ENCODE measurements at regions not wholly inside any gene's neighbourhood (a gene's known extent, or its start where the extent isn't known, plus 50 kb on each side); places are given as distances from the start of the nearest gene placed in this dataset.
"Not testable (repeated sequence)": the region's sequence is repeated elsewhere in the genome, so short reads cannot be mapped to it uniquely, and the experiment has no call there.

DNA sequence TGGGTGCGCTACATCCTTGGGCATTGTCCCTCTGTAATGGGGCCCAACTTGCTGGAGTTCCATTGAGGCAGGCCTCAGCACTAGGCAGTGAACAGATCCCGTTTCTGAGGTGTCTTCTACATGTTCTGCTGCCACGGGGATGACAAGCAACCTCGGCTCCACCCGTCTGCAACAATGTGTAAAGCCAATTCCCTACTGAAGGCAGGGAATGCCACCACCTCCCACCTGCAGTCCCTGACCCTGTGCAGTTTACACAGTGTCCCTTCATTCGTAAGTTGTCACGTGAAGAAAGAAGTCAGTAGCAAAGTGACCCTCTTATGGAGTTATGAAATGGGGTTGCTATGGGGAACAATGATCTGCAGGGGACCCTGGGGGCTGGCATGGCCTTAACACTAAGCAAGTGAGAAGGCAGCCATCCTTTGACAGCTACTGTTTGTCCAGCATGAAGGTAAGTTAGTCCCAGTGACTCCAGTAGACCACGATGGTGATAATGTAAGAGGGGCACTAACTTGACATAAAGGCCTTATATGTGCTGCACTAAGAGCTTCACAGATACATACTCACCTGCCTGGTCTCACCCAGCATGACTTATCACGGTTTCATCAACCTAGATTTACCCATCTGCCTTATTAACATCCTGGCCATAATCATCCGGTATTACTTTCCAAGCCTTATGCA, 130.6 kb upstream of the ZSWIM2 start:
- no peaks in the 10 kb centered on the region for H3K36me3 Mint-ChIP-seq
- peak; percentile 3 for ATAC-seq
- no peak for DNase-seq (ENCODE audit: low spot score in 2 of 2)
- no peaks in the 10 kb centered on the region for H3K4me1 Mint-ChIP-seq
- no peak overlapping the region for H3K4me3 Mint-ChIP-seq
- peaks cover 4% of the 10 kb centered on the region for H3K9me3 Mint-ChIP-seq
- no peak overlapping the region for H3K27ac Mint-ChIP-seq

DNA sequence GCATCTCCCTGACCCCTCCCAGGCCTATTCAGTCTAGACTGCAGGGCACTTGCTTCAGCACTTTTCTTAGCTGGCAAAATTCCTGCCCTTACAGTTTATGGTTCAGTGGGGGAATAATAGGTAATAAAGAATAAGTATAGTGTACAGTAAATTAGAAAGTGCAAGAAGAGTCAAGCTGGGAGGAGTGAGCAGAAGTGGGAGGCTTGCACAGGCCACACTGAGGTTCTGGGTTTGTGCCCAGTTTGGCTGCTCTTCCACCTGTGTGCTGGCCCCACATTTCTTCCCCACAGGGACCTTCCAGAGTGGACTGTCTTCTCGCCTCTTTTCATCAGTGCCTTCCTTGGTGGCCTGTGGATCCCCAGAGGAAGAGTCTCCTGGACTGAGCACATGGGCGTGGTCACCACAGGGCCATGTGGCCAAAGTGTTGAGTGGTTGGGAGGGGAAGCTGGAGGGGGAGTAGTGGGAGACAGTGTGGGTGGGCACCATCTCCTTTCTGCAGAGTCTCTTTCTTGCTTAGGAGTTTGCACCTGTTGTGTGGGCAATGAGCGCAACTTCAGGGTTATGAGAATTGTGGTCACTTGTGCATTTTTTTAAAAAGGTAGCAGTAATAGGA, 128.6 kb upstream of the ZSWIM2 start:
- no peak for DNase-seq (ENCODE audit: low spot score in 2 of 2)
- H3K4me3 Mint-ChIP-seq: no peak overlapping the region
- H3K27ac Mint-ChIP-seq: no peak overlapping the region
- no peak for ATAC-seq
- no peaks in the 10 kb centered on the region for H3K4me1 Mint-ChIP-seq
- no peaks in the 10 kb centered on the region for H3K9me3 Mint-ChIP-seq
- no peaks in the 10 kb centered on the region for H3K36me3 Mint-ChIP-seq

DNA sequence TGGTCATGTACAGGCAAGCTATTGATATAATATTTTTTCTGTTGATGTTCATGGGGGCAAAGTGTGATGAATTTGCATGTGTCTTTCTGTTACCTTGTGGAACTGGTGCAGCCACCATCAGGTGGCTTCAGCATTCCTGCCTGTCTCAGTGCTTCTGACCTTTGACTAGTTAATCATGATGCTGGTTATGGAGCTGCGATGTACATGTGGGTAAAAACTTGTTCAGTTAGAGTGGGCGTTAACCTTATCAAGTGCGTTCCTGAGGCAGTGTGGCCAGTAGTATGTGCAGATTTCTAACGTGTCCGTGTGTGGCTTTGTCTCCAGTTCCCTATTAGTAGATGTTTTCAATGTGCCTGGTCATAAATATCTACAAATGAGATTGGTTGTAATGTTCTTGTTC, 127.4 kb upstream of the ZSWIM2 start:
- ATAC-seq (no peak), DNase-seq (ENCODE audit: low spot score in 2 of 2) (no peak)
- Mint-ChIP-seq H3K27ac (no peak overlapping the region), H3K36me3 (no peaks in the 10 kb centered on the region), H3K4me1 (no peaks in the 10 kb centered on the region), H3K9me3 (no peaks in the 10 kb centered on the region), H3K4me3 (no peak overlapping the region)

DNA sequence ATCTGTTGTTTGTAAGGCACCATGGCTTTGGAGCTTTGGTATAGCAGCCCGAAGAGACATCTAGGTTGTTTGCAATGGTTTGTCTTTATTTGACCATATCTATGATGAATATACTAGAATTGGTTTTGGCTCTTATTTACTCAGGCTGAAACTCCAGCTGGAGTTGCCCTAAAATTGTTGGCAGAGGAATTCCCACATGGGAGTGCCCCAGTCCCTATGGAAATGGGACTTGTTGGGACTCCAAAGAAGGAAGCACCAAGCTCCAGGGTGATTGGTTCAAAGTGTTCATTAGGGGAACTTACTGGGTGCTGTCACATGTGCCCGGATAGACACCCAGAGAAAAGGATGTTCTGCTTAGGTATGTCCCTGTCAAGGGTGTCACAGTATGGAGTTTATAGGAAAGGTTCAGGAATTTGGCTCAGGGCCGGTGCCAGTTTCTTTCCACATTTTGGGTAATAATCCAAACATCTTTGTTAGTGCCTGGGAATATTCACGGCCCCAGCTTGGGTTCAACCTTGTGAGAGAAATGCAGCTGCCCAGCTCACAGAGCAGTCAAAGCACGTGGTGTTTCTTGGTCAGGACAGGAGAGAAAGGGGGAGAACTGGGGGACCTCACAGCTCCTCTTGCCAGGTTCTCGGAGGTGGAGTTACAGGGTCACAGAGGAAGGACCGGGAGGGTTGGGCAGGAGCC, 123.5 kb upstream of the ZSWIM2 start:
- no peak overlapping the region for H3K27ac Mint-ChIP-seq
- peaks cover 8% of the 10 kb centered on the region for H3K9me3 Mint-ChIP-seq
- no peak for DNase-seq (ENCODE audit: low spot score in 2 of 2)
- no peaks in the 10 kb centered on the region for H3K4me1 Mint-ChIP-seq
- ATAC-seq: no peak
- no peaks in the 10 kb centered on the region for H3K36me3 Mint-ChIP-seq
- no peak overlapping the region for H3K4me3 Mint-ChIP-seq

DNA sequence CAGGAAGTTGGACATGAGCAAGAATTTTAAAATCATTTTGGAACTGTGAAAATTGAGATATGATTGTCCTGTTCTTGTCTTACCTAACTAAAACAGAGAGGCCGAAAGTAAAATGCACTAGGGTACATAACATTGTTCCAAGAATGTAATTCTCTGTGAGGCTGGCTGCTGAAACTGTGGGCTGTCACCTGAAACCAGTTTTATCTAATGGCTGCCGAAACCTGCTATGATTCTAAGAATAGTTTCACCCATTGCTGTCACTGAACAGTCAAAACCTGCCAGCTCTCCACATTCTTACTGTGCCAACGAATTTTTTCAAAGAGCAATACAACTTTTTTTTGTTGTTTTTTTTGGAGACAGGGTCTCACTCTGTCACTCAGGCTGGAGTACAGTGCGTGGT, 119.3 kb upstream of the ZSWIM2 start:
- peaks cover 8% of the 10 kb centered on the region for H3K9me3 Mint-ChIP-seq
- ATAC-seq: no peak
- no peak for DNase-seq (ENCODE audit: low spot score in 2 of 2)
- no peak overlapping the region for H3K27ac Mint-ChIP-seq
- no peak overlapping the region for H3K4me3 Mint-ChIP-seq
- H3K36me3 Mint-ChIP-seq: no peaks in the 10 kb centered on the region
- H3K4me1 Mint-ChIP-seq: no peaks in the 10 kb centered on the region

DNA sequence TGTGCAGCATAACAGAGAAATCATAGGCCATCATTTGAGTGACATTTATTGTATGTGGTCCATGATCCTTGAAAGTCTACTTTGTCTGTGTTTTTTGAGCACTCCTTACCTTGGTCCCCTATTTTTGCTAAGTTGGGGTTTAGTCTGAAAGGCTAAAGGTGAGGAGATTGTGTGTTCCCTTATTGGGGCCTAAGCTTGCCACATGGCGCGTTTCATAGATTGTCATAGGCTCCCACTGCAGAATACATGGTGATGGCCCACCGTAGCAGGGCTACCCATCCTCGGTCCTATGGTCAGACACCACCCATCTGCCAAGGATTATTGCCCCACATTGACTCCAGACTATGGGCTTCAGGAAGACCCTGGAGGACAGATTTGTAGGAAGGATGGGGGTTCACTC, 117.0 kb upstream of the ZSWIM2 start:
- Mint-ChIP-seq H3K9me3 (peaks cover 8% of the 10 kb centered on the region), H3K27ac (no peak overlapping the region)
- no peak for DNase-seq (ENCODE audit: low spot score in 2 of 2)

DNA sequence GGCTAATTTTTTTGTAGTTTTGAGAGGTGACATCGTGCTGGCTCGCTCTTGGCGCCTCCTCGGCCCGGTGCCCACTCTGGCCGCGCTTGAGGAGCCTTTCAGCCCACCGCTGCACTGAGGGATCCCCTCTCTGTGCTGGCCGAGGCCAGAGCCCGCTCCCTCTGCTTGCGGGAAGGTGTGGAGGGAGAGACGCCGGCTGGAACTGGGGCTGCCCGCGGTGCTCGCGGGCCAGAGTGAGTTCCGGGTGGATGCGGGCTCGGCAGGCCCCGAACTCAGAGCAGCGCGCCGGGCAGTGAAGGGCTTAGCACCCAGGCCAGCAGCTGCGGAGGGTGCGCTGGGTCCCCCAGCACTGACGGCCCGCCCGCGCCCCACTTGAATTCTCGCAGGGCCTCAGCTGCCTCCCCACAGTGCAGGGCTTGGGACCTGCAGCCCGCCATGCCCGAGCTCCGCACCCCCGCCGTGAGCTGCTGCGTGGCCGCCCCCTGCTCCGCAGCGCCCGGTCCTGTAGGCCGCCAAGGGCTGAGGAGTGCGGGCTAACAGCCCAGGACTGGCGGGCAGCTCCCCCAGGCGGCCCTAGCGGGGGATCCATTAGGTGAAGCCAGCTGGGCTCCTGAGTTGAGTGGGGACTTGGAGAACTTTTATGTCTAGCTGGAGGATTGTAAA, 113.2 kb upstream of the ZSWIM2 start:
- H3K4me3 Mint-ChIP-seq: no peak overlapping the region
- no peaks in the 10 kb centered on the region for H3K36me3 Mint-ChIP-seq
- DNase-seq (ENCODE audit: low spot score in 2 of 2): no peak
- no peaks in the 10 kb centered on the region for H3K4me1 Mint-ChIP-seq
- H3K9me3 Mint-ChIP-seq: no peaks in the 10 kb centered on the region
- H3K27ac Mint-ChIP-seq: no peak overlapping the region
- ATAC-seq: no peak

More for the DNA sequence above, 117.0 kb upstream of the ZSWIM2 start:
- Mint-ChIP-seq H3K36me3 (no peaks in the 10 kb centered on the region), H3K4me1 (no peaks in the 10 kb centered on the region), H3K4me3 (no peak overlapping the region)
- no peak for ATAC-seq

DNA sequence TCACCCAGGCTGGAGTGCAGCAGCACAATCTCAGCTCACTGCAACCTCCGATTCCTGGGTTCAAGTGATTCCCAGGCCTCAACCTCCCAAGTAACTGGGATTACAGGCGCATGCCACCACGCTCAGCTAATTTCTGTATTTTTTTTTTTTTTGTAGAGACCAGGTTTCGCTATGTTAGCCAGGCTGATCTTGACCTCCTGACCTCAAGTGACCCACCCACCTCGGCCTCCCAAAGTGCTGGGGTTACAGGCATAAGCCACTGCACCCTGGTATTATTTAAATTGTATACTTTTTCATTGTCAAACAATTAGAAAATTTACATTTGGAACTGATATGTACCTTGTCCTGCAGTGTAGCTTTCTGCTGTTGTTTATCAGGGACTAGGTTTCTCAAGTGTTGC, 111.3 kb upstream of the ZSWIM2 start:
- not testable (repeated sequence) for H3K9me3 Mint-ChIP-seq; H3K4me3 Mint-ChIP-seq; DNase-seq (ENCODE audit: low spot score in 2 of 2); H3K4me1 Mint-ChIP-seq; H3K27ac Mint-ChIP-seq; H3K36me3 Mint-ChIP-seq; ATAC-seq

DNA sequence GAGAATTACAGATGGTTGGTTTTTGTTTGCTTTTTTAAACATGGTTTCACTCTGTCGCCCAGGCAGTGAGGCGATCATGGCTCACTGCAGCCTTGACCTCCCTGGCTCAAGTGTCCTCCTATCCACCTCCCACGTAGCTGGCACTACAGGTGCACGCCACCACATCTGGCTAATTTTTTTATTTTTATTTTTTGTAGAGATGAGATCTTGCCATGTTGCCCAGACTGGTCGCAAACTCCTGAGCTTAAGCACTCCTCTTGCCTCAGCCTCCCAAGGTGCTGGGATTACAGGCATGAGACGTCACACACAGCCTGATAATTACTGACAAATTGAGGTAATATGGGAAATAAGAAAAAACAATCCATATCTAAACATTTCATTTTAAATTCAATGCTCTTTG, 110.5 kb upstream of the ZSWIM2 start:
- Mint-ChIP-seq H3K4me3 (no peak overlapping the region), H3K36me3 (no peaks in the 10 kb centered on the region), H3K27ac (no peak overlapping the region), H3K9me3 (no peaks in the 10 kb centered on the region), H3K4me1 (no peaks in the 10 kb centered on the region)
- no peak for DNase-seq (ENCODE audit: low spot score in 2 of 2)
- ATAC-seq: no peak

DNA sequence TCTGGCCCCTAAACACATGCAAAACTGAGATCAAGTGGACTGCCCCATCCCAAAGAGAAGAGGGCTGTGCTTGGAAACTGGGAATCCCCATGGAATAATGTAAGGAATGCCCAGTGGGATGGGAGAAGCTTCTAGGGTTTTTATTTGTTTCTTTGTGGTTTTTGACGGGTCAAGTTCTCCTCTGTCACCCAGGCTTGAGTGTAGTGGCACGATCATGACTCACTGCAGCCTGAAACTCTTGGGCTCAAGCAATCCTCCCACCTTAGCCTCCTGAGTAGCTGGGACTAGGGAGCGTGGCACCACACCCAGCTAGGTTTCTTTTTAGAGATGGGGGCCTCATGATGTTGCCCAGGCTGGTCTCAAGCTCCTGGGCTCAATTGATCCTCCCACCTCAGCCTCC, 101.7 kb upstream of the ZSWIM2 start:
- no peak overlapping the region for H3K4me3 Mint-ChIP-seq
- H3K4me1 Mint-ChIP-seq: no peaks in the 10 kb centered on the region
- ATAC-seq: no peak
- no peak for DNase-seq (ENCODE audit: low spot score in 2 of 2)
- no peaks in the 10 kb centered on the region for H3K9me3 Mint-ChIP-seq
- H3K27ac Mint-ChIP-seq: no peak overlapping the region
- H3K36me3 Mint-ChIP-seq: no peaks in the 10 kb centered on the region

DNA sequence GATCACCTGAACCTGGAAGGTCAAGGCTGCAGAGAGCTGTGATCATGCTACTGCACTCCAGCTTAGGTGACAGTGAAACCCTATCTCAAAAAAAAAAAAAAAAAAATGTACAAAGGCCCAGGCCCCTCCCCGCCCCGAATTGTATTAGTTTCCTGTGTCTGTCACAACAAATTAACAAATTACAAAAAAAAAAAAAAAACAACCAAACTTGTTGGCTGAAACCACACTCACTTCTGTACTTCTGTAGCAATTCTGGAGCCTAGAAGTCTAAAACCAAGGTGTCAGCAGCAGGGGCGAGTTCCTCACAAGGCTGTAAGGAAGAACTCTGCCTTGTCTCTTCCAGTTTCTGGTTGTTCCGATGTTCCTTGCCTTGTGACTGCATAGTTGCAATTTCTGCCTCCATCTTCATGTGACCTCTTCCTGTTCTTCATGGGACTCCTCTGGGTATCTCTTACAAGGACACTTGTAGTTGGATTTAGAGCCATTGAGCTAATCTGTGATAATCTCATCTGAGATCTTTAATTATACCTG, 100.8 kb upstream of the ZSWIM2 start:
- no peak overlapping the region for H3K4me3 Mint-ChIP-seq
- H3K27ac Mint-ChIP-seq: no peak overlapping the region
- ATAC-seq (no peak), DNase-seq (ENCODE audit: low spot score in 2 of 2) (no peak)
- no peaks in the 10 kb centered on the region for H3K36me3 Mint-ChIP-seq
- H3K9me3 Mint-ChIP-seq: no peaks in the 10 kb centered on the region
- H3K4me1 Mint-ChIP-seq: no peaks in the 10 kb centered on the region

DNA sequence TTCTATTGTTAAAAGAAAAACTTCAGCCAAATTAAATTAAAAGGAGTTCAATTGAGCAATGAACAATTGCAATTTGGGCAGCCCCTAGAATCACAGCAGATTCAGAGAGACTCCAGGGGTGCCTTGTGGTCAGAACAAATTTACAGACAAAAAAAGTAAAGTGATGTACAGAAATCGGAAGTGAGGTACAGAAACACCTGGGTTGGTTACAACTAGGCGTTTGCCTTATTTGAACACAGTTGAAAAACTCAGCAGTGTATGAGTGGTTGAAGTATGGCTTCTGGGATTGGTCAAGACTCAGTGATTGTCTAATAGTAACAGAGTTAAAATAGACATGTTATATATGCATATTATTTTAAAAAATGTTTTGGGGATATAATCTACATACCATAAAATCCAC, 98.5 kb upstream of the ZSWIM2 start:
- H3K27ac Mint-ChIP-seq: no peak overlapping the region
- H3K4me3 Mint-ChIP-seq: no peak overlapping the region
- no peak for DNase-seq (ENCODE audit: low spot score in 2 of 2)
- H3K9me3 Mint-ChIP-seq: no peaks in the 10 kb centered on the region
- no peak for ATAC-seq
- H3K36me3 Mint-ChIP-seq: no peaks in the 10 kb centered on the region
- no peaks in the 10 kb centered on the region for H3K4me1 Mint-ChIP-seq

DNA sequence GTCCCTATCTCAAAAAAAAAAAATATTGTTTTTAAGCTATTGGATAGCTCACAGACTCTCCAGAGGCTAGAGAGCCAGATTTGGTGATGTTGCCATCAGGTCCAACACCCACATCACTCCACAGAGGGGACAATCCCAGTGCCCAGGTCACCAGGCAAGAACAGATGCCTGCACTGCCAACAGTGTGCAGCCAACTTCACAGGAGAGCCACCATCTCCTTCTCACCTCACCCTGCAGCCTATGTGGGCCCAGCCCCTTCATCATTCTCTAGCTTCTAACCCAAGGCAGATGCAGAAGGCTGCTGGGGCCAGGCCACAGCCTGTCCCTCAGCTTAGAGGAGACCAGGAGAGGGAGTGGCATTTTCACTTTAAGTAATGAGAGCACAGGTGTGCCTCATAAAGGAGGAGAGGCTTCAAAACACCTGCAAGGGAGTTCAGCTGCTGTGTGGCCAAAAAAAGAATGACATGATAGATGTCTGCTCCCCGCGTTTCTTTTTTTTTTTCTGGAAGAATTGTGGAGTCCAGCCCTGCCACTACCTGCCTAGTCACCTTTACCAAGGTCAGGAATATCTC, 98.0 kb upstream of the ZSWIM2 start:
- Mint-ChIP-seq H3K36me3 (no peaks in the 10 kb centered on the region), H3K4me3 (no peak overlapping the region), H3K4me1 (no peaks in the 10 kb centered on the region), H3K9me3 (no peaks in the 10 kb centered on the region), H3K27ac (no peak overlapping the region)
- DNase-seq (ENCODE audit: low spot score in 2 of 2): no peak
- no peak for ATAC-seq

DNA sequence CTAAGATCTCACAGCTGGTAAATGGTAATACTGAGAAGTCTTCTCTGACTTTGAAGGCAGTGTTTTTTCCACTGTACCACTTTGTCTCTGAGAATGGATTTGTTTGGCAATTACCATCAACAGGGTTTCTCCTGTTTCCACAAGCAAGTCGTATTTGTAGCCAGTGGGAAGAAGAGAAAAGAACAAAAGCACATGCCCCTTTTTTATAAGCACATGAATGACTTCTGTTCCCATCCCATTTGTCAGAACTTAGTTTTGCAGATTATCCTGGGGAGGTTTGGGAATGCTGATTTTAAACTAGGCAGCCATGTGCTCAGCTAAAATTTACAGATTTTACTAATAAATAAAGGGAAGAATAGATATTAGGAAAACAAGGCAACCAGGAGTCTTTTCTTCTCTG, 92.9 kb upstream of the ZSWIM2 start:
- no peak overlapping the region for H3K4me3 Mint-ChIP-seq
- no peaks in the 10 kb centered on the region for H3K4me1 Mint-ChIP-seq
- H3K27ac Mint-ChIP-seq: no peak overlapping the region
- ATAC-seq (no peak), DNase-seq (ENCODE audit: low spot score in 2 of 2) (no peak)
- no peaks in the 10 kb centered on the region for H3K36me3 Mint-ChIP-seq
- H3K9me3 Mint-ChIP-seq: no peaks in the 10 kb centered on the region

DNA sequence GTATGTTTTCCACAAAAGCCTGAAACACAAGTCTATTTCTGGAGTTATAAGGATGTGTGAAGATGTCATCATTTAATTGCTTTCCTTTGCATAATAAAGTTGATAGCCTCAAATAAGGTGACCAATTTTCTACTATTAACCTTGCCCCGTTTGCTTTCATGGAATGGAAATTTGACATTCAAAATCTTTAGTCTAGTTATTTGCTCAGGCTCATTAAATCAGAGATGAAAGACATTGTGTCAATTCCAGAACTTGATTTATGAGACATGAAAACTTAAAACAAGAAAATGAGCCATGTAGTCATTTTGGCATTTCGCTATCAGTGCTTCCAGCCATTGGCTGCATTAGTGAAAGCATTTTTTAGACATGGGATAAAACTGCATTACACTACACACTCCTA, 91.5 kb upstream of the ZSWIM2 start:
- Mint-ChIP-seq H3K27ac (no peak overlapping the region), H3K36me3 (no peaks in the 10 kb centered on the region), H3K9me3 (no peaks in the 10 kb centered on the region), H3K4me1 (no peaks in the 10 kb centered on the region), H3K4me3 (no peak overlapping the region)
- ATAC-seq (no peak), DNase-seq (ENCODE audit: low spot score in 2 of 2) (no peak)
